GM23248 (cell line): ENCODE measurements at regions not wholly inside any gene's neighbourhood (a gene's known extent, or its start where the extent isn't known, plus 50 kb on each side); places are given as distances from the start of the nearest gene placed in this dataset.

ENCODE experiments used
- DNase-seq: peaks from one replicate; pipeline ENCODE4 v3.0.0-alpha.2; 2015
- H2AFZ ChIP-seq: fragments of 200-600 bp; sonication (generic); 2 replicates; pipeline ENCODE4 v1.6.1; 2016; ENCODE audit warnings: antibody characterized with exemption
- H3F3A ChIP-seq: fragments of 200-600 bp; sonication (generic); 2 replicates; pipeline ENCODE4 v1.6.1; 2016; ENCODE audit warnings: mild to moderate bottlenecking, antibody characterized with exemption, mixed run types; ENCODE audit not compliant: insufficient read depth
- H3K27ac ChIP-seq: fragments of 200-600 bp; sonication (generic); 2 replicates; pipeline ENCODE4 v1.5.1; 2016; ENCODE audit warnings: mild to moderate bottlenecking
- H3K27me3 ChIP-seq: fragments of 200-600 bp; sonication (generic); replicated peaks from 2 replicates; pipeline ENCODE4 v1.6.1; 2016; ENCODE audit warnings: mild to moderate bottlenecking; ENCODE audit not compliant: insufficient read depth
- H3K36me3 ChIP-seq: fragments of 200-600 bp; sonication (generic); 2 replicates; pipeline ENCODE4 v1.6.1; 2016; ENCODE audit warnings: low read depth, mild to moderate bottlenecking
- H3K4me1 ChIP-seq: fragments of 200-600 bp; sonication (generic); 2 replicates; pipeline ENCODE4 v1.6.1; 2016; ENCODE audit warnings: mild to moderate bottlenecking; ENCODE audit not compliant: insufficient read depth
- H3K4me2 ChIP-seq: fragments of 200-600 bp; sonication (generic); one replicate; pipeline ENCODE4 v1.6.1; 2016; ENCODE audit warnings: mild to moderate bottlenecking; ENCODE audit not compliant: unreplicated experiment
- H3K4me3 ChIP-seq: fragments of 200-600 bp; sonication (generic); 2 replicates; pipeline ENCODE4 v1.5.1; 2016; ENCODE audit warnings: mild to moderate bottlenecking
- H3K79me2 ChIP-seq: fragments of 200-600 bp; sonication (generic); 2 replicates; pipeline ENCODE4 v1.6.1; 2016; ENCODE audit warnings: mild to moderate bottlenecking; ENCODE audit not compliant: insufficient read depth
- H3K9ac ChIP-seq: fragments of 200-600 bp; sonication (generic); 2 replicates; pipeline ENCODE4 v1.6.1; 2016; ENCODE audit warnings: mild to moderate bottlenecking
- H3K9me2 ChIP-seq: fragments of 200-600 bp; sonication (generic); 2 replicates; pipeline ENCODE4 v1.6.1; 2016; ENCODE audit warnings: mixed run types, mild to moderate bottlenecking, moderate library complexity; ENCODE audit not compliant: insufficient read depth
- H3K9me3 ChIP-seq: fragments of 200-600 bp; sonication (generic); one replicate; pipeline ENCODE4 v1.6.1; 2017; ENCODE audit warnings: low read depth
- H4K20me1 ChIP-seq: fragments of 200-600 bp; sonication (generic); 2 replicates; pipeline ENCODE4 v1.6.0; 2016; ENCODE audit not compliant: insufficient read depth
- EZH2 ChIP-seq: fragments of 200-600 bp; sonication (generic); IDR thresholded peaks from 2 replicates; pipeline ENCODE4 v1.6.1; 2018; ENCODE audit warnings: antibody characterized with exemption, mild to moderate bottlenecking; ENCODE audit not compliant: insufficient read depth, poor library complexity, severe bottlenecking
- EZH2phosphoT487 ChIP-seq: fragments of 200-600 bp; sonication (generic); IDR thresholded peaks from 2 replicates; pipeline ENCODE4 v1.6.1; 2018; ENCODE audit warnings: antibody characterized with exemption, moderate library complexity, mild to moderate bottlenecking, low read depth; ENCODE audit not compliant: insufficient read depth
- WGBS, 2 experiments: methylation state at CpG; one replicate each; pipeline ENCODE4 v1.1.6; 2015 to 2017; ENCODE audit warnings: low lambda C conversion rate in 2 of 2, low coverage in 1 of 2; ENCODE audit errors: missing lambda C conversion rate in 2 of 2; 5-methylcytosine and 5-hydroxymethylcytosine counted together
- in situ Hi-C: fragments of 300-500 bp; cut with MboI; formaldehyde crosslinking; loops from 2 replicates; pipeline ENCODE4 v1.15.0; 2020

GRCh38 chr20:55099251-55099650, 623.9 kb downstream of the DOK5 start:
- Histone ChIP-seq H3K27me3 (no peaks in the 10 kb centered on the region), H3K9ac (no peak overlapping the region), H4K20me1 (no peaks in the 10 kb centered on the region), H3K36me3 (no peaks in the 10 kb centered on the region), H3F3A (no peaks in the 10 kb centered on the region), H2AFZ (no peak overlapping the region), H3K4me2 (no peak overlapping the region), H3K4me3 (no peak overlapping the region), H3K4me1 (no peaks in the 10 kb centered on the region), H3K9me3 (no peaks in the 10 kb centered on the region), H3K79me2 (no peaks in the 10 kb centered on the region), H3K9me2 (no peaks in the 10 kb centered on the region), H3K27ac (no peak overlapping the region)
- 6 to 11% methylated on average over 2 of the region's 2 CpGs for WGBS, 2 experiments
- in situ Hi-C loops: no loop called here
- TF ChIP-seq EZH2phosphoT487 (no peak), EZH2 (no peak)
- DNase-seq: no peak

GRCh38 chr20:55097621-55098020, 622.2 kb downstream of the DOK5 start:
- Histone ChIP-seq H3K27me3 (no peaks in the 10 kb centered on the region), H3K4me2 (no peak overlapping the region), H3K36me3 (no peaks in the 10 kb centered on the region), H3K9me2 (no peaks in the 10 kb centered on the region), H3K9me3 (no peaks in the 10 kb centered on the region), H4K20me1 (no peaks in the 10 kb centered on the region), H3K27ac (no peak overlapping the region), H3K4me3 (no peak overlapping the region), H3K4me1 (no peaks in the 10 kb centered on the region), H2AFZ (no peak overlapping the region), H3K79me2 (no peaks in the 10 kb centered on the region), H3K9ac (no peak overlapping the region), H3F3A (no peaks in the 10 kb centered on the region)
- no peak for TF ChIP-seq EZH2phosphoT487
- TF ChIP-seq EZH2: no peak
- no peak for DNase-seq
- in situ Hi-C loops: no loop called here

GRCh38 chr20:55095745-55096400, 620.5 kb downstream of the DOK5 start:
- in situ Hi-C loops: no loop called here
- no peaks in the 10 kb centered on the region for H3K79me2 ChIP-seq
- H3K9me2 ChIP-seq: no peaks in the 10 kb centered on the region
- no peak overlapping the region for H2AFZ ChIP-seq
- no peaks in the 10 kb centered on the region for H3K4me1 ChIP-seq
- no peaks in the 10 kb centered on the region for H3K36me3 ChIP-seq
- no peaks in the 10 kb centered on the region for H3F3A ChIP-seq
- TF ChIP-seq EZH2: no peak
- no peak for TF ChIP-seq EZH2phosphoT487
- H3K4me2 ChIP-seq: no peak overlapping the region
- no peaks in the 10 kb centered on the region for H3K9me3 ChIP-seq
- H3K9ac ChIP-seq: no peak overlapping the region
- H4K20me1 ChIP-seq: no peaks in the 10 kb centered on the region
- H3K27ac ChIP-seq: no peak overlapping the region
- H3K27me3 ChIP-seq: no peaks in the 10 kb centered on the region
- DNase-seq: no peak
- WGBS, 2 experiments: 25 to 26% methylated on average over 4 of the region's 4 CpGs
- no peak overlapping the region for H3K4me3 ChIP-seq

- H3K36me3 ChIP-seq: no peaks in the 10 kb centered on the region
- in situ Hi-C loops: no loop called here
- DNase-seq: no peak
- no peak overlapping the region for H2AFZ ChIP-seq
- 28 to 33% methylated on average over 12 of the region's 12 CpGs for WGBS, 2 experiments
- no peaks in the 10 kb centered on the region for H3K79me2 ChIP-seq
- H3K9ac ChIP-seq: no peak overlapping the region
- H3K4me1 ChIP-seq: no peaks in the 10 kb centered on the region
- H3K4me3 ChIP-seq: no peak overlapping the region
- H3K27ac ChIP-seq: no peak overlapping the region
- no peaks in the 10 kb centered on the region for H3K27me3 ChIP-seq
- no peaks in the 10 kb centered on the region for H3K9me3 ChIP-seq
- TF ChIP-seq EZH2phosphoT487: no peak
- no peak for TF ChIP-seq EZH2
- H3K9me2 ChIP-seq: no peaks in the 10 kb centered on the region
- no peaks in the 10 kb centered on the region for H3F3A ChIP-seq
- no peak overlapping the region for H3K4me2 ChIP-seq
- H4K20me1 ChIP-seq: no peaks in the 10 kb centered on the region
Measured at GRCh38 chr20:55094353-55094861, 619.0 kb downstream of the DOK5 start.

- no peaks in the 10 kb centered on the region for H3K4me1 ChIP-seq
- H3K9ac ChIP-seq: no peak overlapping the region
- no peak overlapping the region for H3K4me2 ChIP-seq
- no peaks in the 10 kb centered on the region for H3K27me3 ChIP-seq
- H3F3A ChIP-seq: no peaks in the 10 kb centered on the region
- H4K20me1 ChIP-seq: no peaks in the 10 kb centered on the region
- no peak overlapping the region for H2AFZ ChIP-seq
- 5 to 11% methylated on average over 4 of the region's 4 CpGs for WGBS, 2 experiments
- no peaks in the 10 kb centered on the region for H3K9me3 ChIP-seq
- H3K36me3 ChIP-seq: no peaks in the 10 kb centered on the region
- no peak for DNase-seq
- H3K27ac ChIP-seq: no peak overlapping the region
- in situ Hi-C loops: no loop called here
- no peaks in the 10 kb centered on the region for H3K9me2 ChIP-seq
- H3K79me2 ChIP-seq: no peaks in the 10 kb centered on the region
- H3K4me3 ChIP-seq: no peak overlapping the region
- TF ChIP-seq EZH2: no peak
- no peak for TF ChIP-seq EZH2phosphoT487
Measured at GRCh38 chr20:55090286-55090685, 614.9 kb downstream of the DOK5 start.
